ENCODE measurements at regions not wholly inside any gene's neighbourhood (a gene's known extent, or its start where the extent isn't known, plus 50 kb on each side); places are given as distances from the start of the nearest gene placed in this dataset.

GRCh38 chr3:25952133-25952532, 162.2 kb downstream of the OXSM start:
- no peak overlapping the region for H3K9ac ChIP-seq (ENCODE audit: low read length)
- no peaks in the 10 kb centered on the region for H3K4me1 ChIP-seq (ENCODE audit: control insufficient read depth, insufficient read depth, low read length)
- H3K9me3 ChIP-seq (ENCODE audit: control insufficient read depth, low read length), result peaks cover 8% of the 10 kb centered on the region
- no peaks in the 10 kb centered on the region for H3K36me3 ChIP-seq (ENCODE audit: control insufficient read depth, insufficient read depth, low read length, severe bottlenecking)
- no peak overlapping the region for H3K4me3 ChIP-seq (ENCODE audit: low read length)
- DNase-seq (ENCODE audit: low read depth), result no peak
- no peaks in the 10 kb centered on the region for H3K27me3 ChIP-seq (replicated peaks; ENCODE audit: control insufficient read depth, insufficient read depth, low read length)

GRCh38 chr3:25957026-25957425, 167.1 kb downstream of the OXSM start:
- H3K36me3 ChIP-seq (ENCODE audit: control insufficient read depth, insufficient read depth, low read length, severe bottlenecking), result no peaks in the 10 kb centered on the region
- H3K4me3 ChIP-seq (ENCODE audit: low read length), result no peak overlapping the region
- H3K9me3 ChIP-seq (ENCODE audit: control insufficient read depth, low read length), result peaks cover 5% of the 10 kb centered on the region
- no peak for DNase-seq (ENCODE audit: low read depth)
- H3K9ac ChIP-seq (ENCODE audit: low read length), result no peak overlapping the region
- H3K27me3 ChIP-seq (replicated peaks; ENCODE audit: control insufficient read depth, insufficient read depth, low read length), result no peaks in the 10 kb centered on the region
- no peaks in the 10 kb centered on the region for H3K4me1 ChIP-seq (ENCODE audit: control insufficient read depth, insufficient read depth, low read length)

- H3K4me1 ChIP-seq (ENCODE audit: control insufficient read depth, insufficient read depth, low read length), result no peaks in the 10 kb centered on the region
- no peak overlapping the region for H3K4me3 ChIP-seq (ENCODE audit: low read length)
These were observed 170.9 kb downstream of the OXSM start for GRCh38 chr3:25960776-25961175.

GRCh38 chr3:25962255-25962654, 172.4 kb downstream of the OXSM start:
- H3K9ac ChIP-seq (ENCODE audit: low read length), result no peak overlapping the region
- no peaks in the 10 kb centered on the region for H3K4me1 ChIP-seq (ENCODE audit: control insufficient read depth, insufficient read depth, low read length)

More at GRCh38 chr3:25960776-25961175, 170.9 kb downstream of the OXSM start:
- H3K36me3 ChIP-seq (ENCODE audit: control insufficient read depth, insufficient read depth, low read length, severe bottlenecking), result no peaks in the 10 kb centered on the region
- peaks cover 5% of the 10 kb centered on the region for H3K9me3 ChIP-seq (ENCODE audit: control insufficient read depth, low read length)
- no peak for DNase-seq (ENCODE audit: low read depth)
- no peaks in the 10 kb centered on the region for H3K27me3 ChIP-seq (replicated peaks; ENCODE audit: control insufficient read depth, insufficient read depth, low read length)
- H3K9ac ChIP-seq (ENCODE audit: low read length), result no peak overlapping the region

GRCh38 chr3:25964141-25964540, 174.3 kb downstream of the OXSM start:
- Histone ChIP-seq H3K9me3 (ENCODE audit: control insufficient read depth, low read length) (peaks cover 5% of the 10 kb centered on the region), H3K4me1 (ENCODE audit: control insufficient read depth, insufficient read depth, low read length) (no peaks in the 10 kb centered on the region), H3K27me3 (replicated peaks; ENCODE audit: control insufficient read depth, insufficient read depth, low read length) (no peaks in the 10 kb centered on the region)

More at GRCh38 chr3:25962255-25962654, 172.4 kb downstream of the OXSM start:
- Histone ChIP-seq H3K27me3 (replicated peaks; ENCODE audit: control insufficient read depth, insufficient read depth, low read length) (no peaks in the 10 kb centered on the region), H3K36me3 (ENCODE audit: control insufficient read depth, insufficient read depth, low read length, severe bottlenecking) (no peaks in the 10 kb centered on the region), H3K9me3 (ENCODE audit: control insufficient read depth, low read length) (peaks cover 5% of the 10 kb centered on the region), H3K4me3 (ENCODE audit: low read length) (no peak overlapping the region)
- DNase-seq (ENCODE audit: low read depth), result no peak

GRCh38 chr3:25967385-25967784, 177.5 kb downstream of the OXSM start:
- Histone ChIP-seq H3K9me3 (ENCODE audit: control insufficient read depth, low read length) (no peaks in the 10 kb centered on the region), H3K4me1 (ENCODE audit: control insufficient read depth, insufficient read depth, low read length) (no peaks in the 10 kb centered on the region), H3K9ac (ENCODE audit: low read length) (no peak overlapping the region), H3K27me3 (replicated peaks; ENCODE audit: control insufficient read depth, insufficient read depth, low read length) (no peaks in the 10 kb centered on the region), H3K4me3 (ENCODE audit: low read length) (no peak overlapping the region), H3K36me3 (ENCODE audit: control insufficient read depth, insufficient read depth, low read length, severe bottlenecking) (no peaks in the 10 kb centered on the region)
- no peak for DNase-seq (ENCODE audit: low read depth)

More at GRCh38 chr3:25964141-25964540, 174.3 kb downstream of the OXSM start:
- H3K4me3 ChIP-seq (ENCODE audit: low read length), result no peak overlapping the region
- no peaks in the 10 kb centered on the region for H3K36me3 ChIP-seq (ENCODE audit: control insufficient read depth, insufficient read depth, low read length, severe bottlenecking)
- DNase-seq (ENCODE audit: low read depth), result no peak
- no peak overlapping the region for H3K9ac ChIP-seq (ENCODE audit: low read length)

- Histone ChIP-seq H3K9me3 (ENCODE audit: control insufficient read depth, low read length) (no peaks in the 10 kb centered on the region), H3K27me3 (replicated peaks; ENCODE audit: control insufficient read depth, insufficient read depth, low read length) (no peaks in the 10 kb centered on the region), H3K36me3 (ENCODE audit: control insufficient read depth, insufficient read depth, low read length, severe bottlenecking) (no peaks in the 10 kb centered on the region), H3K9ac (ENCODE audit: low read length) (no peak overlapping the region), H3K4me1 (ENCODE audit: control insufficient read depth, insufficient read depth, low read length) (no peaks in the 10 kb centered on the region), H3K4me3 (ENCODE audit: low read length) (no peak overlapping the region)
- DNase-seq (ENCODE audit: low read depth), result no peak
These were observed 181.8 kb downstream of the OXSM start for GRCh38 chr3:25971736-25972135.

- Histone ChIP-seq H3K36me3 (ENCODE audit: control insufficient read depth, insufficient read depth, low read length, severe bottlenecking) (no peaks in the 10 kb centered on the region), H3K4me1 (ENCODE audit: control insufficient read depth, insufficient read depth, low read length) (no peaks in the 10 kb centered on the region), H3K27me3 (replicated peaks; ENCODE audit: control insufficient read depth, insufficient read depth, low read length) (no peaks in the 10 kb centered on the region), H3K9me3 (ENCODE audit: control insufficient read depth, low read length) (no peaks in the 10 kb centered on the region), H3K4me3 (ENCODE audit: low read length) (no peak overlapping the region), H3K9ac (ENCODE audit: low read length) (no peak overlapping the region)
- DNase-seq (ENCODE audit: low read depth), result no peak
These were observed 183.2 kb downstream of the OXSM start for GRCh38 chr3:25973122-25973521.

- Histone ChIP-seq H3K4me3 (ENCODE audit: low read length) (no peak overlapping the region), H3K9me3 (ENCODE audit: control insufficient read depth, low read length) (peaks cover 7% of the 10 kb centered on the region), H3K4me1 (ENCODE audit: control insufficient read depth, insufficient read depth, low read length) (no peaks in the 10 kb centered on the region), H3K9ac (ENCODE audit: low read length) (no peak overlapping the region), H3K27me3 (replicated peaks; ENCODE audit: control insufficient read depth, insufficient read depth, low read length) (no peaks in the 10 kb centered on the region), H3K36me3 (ENCODE audit: control insufficient read depth, insufficient read depth, low read length, severe bottlenecking) (no peaks in the 10 kb centered on the region)
- no peak for DNase-seq (ENCODE audit: low read depth)
These were observed 192.9 kb downstream of the OXSM start for GRCh38 chr3:25982756-25983155.

- H3K9ac ChIP-seq (ENCODE audit: low read length), result no peak overlapping the region
- H3K4me1 ChIP-seq (ENCODE audit: control insufficient read depth, insufficient read depth, low read length), result no peaks in the 10 kb centered on the region
- H3K9me3 ChIP-seq (ENCODE audit: control insufficient read depth, low read length), result peaks cover 13% of the 10 kb centered on the region
- no peaks in the 10 kb centered on the region for H3K36me3 ChIP-seq (ENCODE audit: control insufficient read depth, insufficient read depth, low read length, severe bottlenecking)
- no peaks in the 10 kb centered on the region for H3K27me3 ChIP-seq (replicated peaks; ENCODE audit: control insufficient read depth, insufficient read depth, low read length)
- DNase-seq (ENCODE audit: low read depth), result no peak
- H3K4me3 ChIP-seq (ENCODE audit: low read length), result no peak overlapping the region
These were observed 195.7 kb downstream of the OXSM start for GRCh38 chr3:25985621-25986020.

- DNase-seq (ENCODE audit: low read depth), result no peak
- Histone ChIP-seq H3K4me3 (ENCODE audit: low read length) (no peak overlapping the region), H3K9me3 (ENCODE audit: control insufficient read depth, low read length) (peaks cover 19% of the 10 kb centered on the region), H3K36me3 (ENCODE audit: control insufficient read depth, insufficient read depth, low read length, severe bottlenecking) (no peaks in the 10 kb centered on the region), H3K4me1 (ENCODE audit: control insufficient read depth, insufficient read depth, low read length) (no peaks in the 10 kb centered on the region), H3K27me3 (replicated peaks; ENCODE audit: control insufficient read depth, insufficient read depth, low read length) (no peaks in the 10 kb centered on the region), H3K9ac (ENCODE audit: low read length) (no peak overlapping the region)
These were observed 202.7 kb downstream of the OXSM start for GRCh38 chr3:25992606-25993005.

GRCh38 chr3:26004172-26004571, 214.3 kb downstream of the OXSM start:
- H3K27me3 ChIP-seq (replicated peaks; ENCODE audit: control insufficient read depth, insufficient read depth, low read length), result no peaks in the 10 kb centered on the region
- no peak for DNase-seq (ENCODE audit: low read depth)
- no peak overlapping the region for H3K9ac ChIP-seq (ENCODE audit: low read length)
- peaks cover 3% of the 10 kb centered on the region for H3K9me3 ChIP-seq (ENCODE audit: control insufficient read depth, low read length)
- H3K4me1 ChIP-seq (ENCODE audit: control insufficient read depth, insufficient read depth, low read length), result no peaks in the 10 kb centered on the region
- H3K36me3 ChIP-seq (ENCODE audit: control insufficient read depth, insufficient read depth, low read length, severe bottlenecking), result no peaks in the 10 kb centered on the region
- no peak overlapping the region for H3K4me3 ChIP-seq (ENCODE audit: low read length)

Data from adipocyte (in vitro differentiated cells).